GM19467 (cell line): ENCODE measurements at regions not wholly inside any gene's neighbourhood (a gene's known extent, or its start where the extent isn't known, plus 50 kb on each side); places are given as distances from the start of the nearest gene placed in this dataset.
"Not testable (repeated sequence)": the region's sequence is repeated elsewhere in the genome, so short reads cannot be mapped to it uniquely, and the experiment has no call there.

Experiments used
- ATAC-seq: cut with Tn5 transposase; IDR thresholded peaks from one replicate; pipeline ENCODE4 v1.9.1; 2021; ENCODE audit warnings: mild to moderate bottlenecking, moderate library complexity; ENCODE audit not compliant: unreplicated experiment

DNA sequence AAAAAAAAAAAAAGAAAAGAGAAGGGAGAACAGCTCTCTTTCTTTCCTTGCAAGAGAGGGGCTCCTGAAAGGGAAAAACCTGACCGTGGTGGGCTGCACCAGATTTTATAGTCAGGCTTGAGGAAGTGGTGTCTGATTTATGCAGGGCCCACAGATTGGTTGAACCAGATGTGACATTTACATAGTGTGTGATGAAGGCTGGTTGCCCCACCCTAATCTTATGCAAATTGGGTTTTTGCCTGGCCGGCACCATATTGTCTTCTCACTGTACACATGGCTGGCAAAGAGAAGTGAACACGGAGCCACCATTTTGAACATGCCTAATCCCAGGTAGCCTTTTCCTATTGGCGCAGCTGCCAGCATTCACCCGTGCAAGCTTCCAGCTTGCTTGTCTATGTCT is 154.4 kb downstream of the OXSM start:
- no peak for ATAC-seq

DNA sequence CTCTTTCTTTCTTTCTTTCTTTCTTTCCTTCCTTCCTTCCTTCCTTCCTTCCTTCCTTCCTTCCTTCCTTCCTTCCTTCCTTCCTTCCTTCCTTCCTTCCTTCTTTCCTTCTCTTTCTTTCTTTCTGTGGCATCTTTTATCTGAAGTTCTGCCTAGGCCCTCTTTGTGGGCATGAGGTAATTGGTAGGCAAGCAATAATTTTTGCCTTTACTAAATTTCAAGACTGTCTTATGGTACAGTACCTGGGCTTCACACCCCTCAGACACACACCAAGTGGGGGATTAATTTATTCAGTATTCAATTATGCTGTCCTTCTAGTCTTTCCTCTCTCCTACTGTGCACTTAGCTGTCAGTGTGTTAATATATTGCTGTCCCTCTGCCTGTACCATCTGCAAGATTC is 155.5 kb downstream of the OXSM start:
- ATAC-seq, result no peak

DNA sequence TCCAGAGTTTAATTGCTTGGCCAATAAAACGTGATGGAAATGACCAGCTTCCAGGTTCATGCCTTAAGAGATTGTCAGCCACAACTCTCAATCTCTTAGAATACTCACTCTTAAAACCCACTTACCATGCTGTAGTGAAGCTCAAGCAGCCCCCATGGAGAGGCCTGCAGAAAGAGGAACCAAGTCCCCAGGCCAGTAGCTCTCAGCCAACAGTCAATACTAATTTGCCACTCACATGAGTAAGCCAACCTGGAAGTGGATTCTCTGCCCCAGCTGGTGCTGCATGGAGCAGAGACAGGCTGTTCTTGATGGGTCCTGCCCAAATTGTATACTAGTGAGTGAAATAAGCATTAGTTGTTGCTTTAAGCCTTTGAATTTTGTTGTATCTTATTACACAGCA is 155.9 kb downstream of the OXSM start:
- no peak for ATAC-seq

DNA sequence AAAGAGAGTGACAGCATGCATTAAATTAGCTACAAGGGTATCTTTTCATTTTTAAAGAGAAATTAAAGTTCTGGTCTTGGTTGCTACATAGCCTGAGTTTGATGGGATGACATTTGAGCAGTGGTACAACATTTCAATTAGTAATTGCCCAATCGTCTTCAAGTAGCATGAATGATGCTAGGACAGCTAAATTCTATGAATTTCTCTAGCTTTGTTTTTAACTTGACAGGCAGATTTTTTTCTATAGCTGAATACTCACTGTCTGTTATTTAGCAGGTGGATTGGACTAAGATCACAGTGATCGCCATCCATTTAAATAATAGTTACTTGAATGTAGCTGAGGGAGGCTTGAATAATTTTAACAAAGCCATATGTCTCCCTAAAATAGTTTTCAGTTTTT is 162.2 kb downstream of the OXSM start:
- ATAC-seq, result no peak

DNA sequence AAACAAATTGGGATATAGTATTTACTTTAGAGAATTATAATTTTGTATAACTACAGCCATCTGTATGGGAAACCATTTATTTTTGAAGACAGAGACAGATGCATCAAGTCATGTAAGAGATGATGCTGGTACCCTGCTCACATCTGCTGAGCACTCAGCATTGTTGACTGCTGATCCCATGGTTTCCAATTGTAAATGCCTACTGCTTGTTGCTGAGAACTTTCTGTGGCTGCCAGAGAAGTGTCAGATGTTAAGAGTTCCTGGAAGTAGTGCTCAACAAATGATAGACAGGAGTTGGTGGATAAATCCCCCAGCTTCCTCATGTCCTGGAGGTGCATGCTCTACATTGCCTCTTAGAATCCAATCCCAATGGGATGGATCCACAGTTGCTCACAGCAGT is 167.1 kb downstream of the OXSM start:
- no peak for ATAC-seq

DNA sequence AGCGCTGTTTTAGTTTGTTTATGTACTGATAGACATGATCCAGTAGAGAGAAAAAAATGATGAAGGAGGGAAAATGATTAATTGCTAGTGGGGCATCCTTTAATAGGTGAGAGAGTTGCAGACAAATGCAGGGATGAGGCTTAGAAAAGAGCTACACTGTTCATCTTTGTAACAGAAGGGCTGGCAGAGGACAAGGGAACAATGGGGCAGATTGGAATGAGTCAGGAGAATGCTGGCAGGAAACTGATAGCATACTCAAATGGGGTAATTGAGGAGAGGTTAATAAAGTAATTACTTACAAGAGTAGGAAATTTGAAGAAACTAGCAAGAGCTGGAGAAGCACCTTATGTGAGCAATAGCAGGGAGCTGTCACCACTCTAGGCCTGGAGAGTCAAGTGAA is 170.9 kb downstream of the OXSM start:
- ATAC-seq, result no peak

DNA sequence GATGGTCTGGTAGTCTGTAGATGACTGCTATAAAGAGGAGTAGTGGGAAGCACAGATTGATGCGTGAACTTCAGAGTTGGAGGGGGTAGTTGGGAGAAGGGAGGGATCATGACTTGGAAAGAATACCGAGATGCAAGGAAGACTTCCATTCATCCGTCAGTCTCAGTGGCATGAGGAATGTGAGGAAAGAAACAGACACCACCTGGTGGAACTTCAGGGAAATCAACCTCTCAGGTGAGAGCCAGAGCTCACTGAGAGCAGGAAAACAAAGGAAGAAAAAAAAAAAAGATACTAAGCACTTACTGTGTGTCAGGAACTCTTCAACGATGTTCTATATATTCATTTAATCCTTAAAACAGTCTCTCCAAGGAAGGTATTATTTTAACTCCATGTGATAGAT is 172.4 kb downstream of the OXSM start:
- no peak for ATAC-seq

DNA sequence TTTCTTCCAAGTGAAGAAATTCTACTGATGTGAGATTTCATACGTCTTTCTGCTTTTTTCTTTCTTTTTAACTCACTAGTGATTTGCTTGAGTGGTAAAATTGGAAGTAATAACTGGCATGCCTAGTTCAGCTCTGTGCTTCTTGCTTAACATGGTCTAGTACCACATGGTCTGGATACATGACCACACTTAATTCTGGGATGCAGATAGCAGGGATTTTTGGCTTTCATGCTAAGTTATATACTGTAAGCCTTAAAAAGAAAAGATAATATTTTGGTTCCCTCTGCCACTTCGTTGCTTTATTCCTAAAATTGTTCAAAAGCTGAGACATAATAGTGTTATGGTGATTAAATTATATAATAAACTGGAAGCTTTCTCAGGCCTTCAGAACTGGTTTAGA is 174.3 kb downstream of the OXSM start:
- no peak for ATAC-seq

DNA sequence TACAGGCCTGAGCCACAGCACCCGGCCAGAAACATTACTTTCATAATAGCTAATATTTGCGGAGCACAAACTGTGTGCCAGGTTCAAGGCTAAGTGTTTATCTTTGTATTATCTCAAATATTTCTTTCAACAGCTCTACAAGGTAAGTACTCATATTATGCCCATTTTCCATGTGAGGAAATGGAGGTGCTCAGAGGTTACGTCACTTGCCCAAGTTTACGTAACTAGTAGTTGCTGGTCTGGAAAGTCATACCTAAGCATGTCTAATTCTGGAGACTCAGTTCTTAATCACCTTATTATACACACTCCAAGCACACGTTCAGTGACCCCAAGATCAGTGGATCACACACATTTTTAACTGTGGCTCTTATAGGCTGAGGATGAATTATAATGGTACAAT is 177.5 kb downstream of the OXSM start:
- ATAC-seq, result no peak

DNA sequence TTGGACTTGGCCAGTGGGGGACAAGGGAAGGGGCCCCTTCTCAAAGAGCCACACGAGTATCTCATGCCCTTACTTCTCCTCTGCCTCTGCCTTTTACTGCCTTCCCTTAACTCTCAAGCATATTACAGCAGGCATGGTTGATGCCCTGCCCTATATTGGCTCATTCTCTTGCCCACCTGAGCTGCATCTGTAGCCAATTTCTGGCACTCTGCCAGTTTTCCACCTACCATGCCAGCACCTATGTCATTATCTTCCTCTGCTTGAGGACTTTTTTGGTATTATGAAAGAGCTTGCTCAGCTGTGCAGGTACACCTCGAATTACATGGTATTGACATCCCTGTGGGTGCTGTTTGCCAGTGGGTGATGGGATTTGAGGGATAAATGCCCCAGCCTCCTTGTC is 181.8 kb downstream of the OXSM start:
- ATAC-seq, result no peak

DNA sequence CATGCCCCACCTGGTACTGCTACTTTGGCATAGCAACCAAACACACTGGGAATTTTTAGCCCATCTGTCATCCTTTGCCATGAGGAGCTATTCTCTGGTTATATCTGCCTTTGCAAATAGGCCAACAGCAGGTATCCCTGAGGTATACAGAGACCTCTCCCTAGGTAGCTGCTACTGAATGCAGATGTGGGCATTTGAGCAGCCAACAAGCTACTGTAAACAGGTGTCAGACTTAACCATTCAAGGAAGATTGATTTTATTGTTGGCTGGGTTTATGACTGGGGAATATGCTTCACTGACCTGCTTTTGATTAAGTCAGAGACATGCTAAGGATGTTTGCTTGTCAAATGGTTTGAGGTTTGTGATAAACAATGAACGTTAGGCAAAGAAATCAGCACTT is 183.2 kb downstream of the OXSM start:
- ATAC-seq, result no peak

DNA sequence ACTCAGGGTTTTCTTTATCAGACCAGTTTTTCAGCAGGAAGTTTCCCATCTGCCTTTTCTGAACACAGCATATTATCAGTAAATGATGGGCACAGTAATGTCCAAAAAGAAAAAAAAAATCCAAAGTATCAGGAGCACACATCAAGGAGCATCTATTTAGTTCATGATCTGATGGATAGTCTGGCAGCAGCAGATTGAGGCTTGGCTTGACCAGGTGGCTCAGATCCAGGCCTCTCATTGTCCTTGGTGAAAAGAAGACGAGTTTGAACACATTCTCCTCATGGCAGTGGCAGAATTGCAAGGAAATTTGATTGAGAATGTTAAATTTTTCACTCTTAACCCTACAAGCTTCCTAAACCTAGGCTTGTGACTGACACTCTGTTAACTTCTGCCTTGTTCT is 192.9 kb downstream of the OXSM start:
- ATAC-seq, result no peak

DNA sequence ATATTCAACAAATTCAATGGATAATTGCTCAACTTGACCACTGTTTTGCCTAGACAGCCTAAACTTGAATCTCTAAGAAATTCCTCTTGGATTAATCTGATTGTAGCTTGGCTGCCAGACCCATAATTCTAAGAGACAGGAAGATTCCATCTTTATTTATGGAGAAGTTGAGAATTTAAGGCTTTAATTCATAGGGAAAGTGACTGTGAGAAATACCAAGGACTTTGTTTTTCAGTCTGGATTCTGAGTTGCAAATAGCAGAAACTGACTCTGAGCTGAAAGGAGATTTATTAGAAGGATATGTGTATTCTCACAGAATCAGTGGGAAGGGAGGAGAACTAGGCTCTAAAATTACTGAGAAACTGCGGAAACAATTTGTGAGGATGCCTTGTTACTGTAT is 195.7 kb downstream of the OXSM start:
- no peak for ATAC-seq

DNA sequence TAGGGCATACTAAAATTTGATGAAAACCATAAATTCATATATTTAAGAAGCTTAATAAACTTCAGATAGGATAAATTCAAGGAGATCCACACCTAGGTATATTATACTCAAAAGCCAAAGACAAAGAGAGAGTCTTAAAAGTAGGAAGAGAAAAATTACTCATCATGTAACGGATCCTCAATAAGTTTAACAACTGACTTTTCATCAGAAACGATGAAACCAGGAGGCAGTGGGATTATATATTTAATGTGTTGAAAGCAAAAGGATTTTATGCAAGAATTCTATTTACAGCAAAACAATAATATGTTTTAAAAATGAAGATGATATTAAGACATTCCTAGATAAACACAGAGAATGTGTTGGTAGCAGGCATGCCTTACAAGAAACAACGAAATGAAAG is 202.7 kb downstream of the OXSM start:
- no peak for ATAC-seq

DNA sequence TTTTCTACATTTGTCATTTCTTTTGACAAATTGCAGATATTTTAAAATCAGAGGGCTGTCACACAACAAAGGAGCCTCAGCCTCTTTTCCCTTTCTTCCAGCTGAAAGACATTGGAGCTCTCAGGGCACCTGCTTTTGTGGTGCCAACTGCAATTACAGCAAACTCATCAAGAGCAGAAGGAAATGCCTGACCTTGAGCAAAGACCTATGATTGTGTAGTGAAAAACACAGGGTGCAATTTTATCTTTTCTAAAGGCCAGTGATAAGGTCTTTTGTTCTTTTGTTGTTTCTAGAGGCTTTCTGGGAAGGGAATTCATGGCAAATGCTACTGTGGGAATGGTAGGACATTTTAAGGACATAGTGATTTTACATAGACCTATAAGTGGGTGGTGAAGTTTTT is 214.3 kb downstream of the OXSM start:
- no peak for ATAC-seq

DNA sequence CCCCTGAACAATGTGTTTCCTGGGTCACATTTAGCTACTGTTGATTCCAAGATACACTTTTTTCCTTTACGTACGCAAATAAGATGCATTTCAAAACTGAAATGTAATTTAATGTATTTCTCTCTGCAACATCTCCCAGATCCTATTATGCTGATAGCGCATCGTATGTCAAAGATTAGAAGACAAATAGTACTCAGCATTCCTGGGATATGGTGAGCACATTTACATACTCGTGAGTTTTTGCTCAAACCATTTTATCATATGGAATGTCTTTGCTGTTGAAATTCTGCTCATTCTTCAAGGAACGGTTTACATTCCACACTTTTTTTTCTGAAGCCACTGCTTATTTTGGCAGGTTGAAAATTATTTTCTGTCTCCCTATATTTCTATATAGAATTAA is 221.4 kb downstream of the OXSM start:
- no peak for ATAC-seq

DNA sequence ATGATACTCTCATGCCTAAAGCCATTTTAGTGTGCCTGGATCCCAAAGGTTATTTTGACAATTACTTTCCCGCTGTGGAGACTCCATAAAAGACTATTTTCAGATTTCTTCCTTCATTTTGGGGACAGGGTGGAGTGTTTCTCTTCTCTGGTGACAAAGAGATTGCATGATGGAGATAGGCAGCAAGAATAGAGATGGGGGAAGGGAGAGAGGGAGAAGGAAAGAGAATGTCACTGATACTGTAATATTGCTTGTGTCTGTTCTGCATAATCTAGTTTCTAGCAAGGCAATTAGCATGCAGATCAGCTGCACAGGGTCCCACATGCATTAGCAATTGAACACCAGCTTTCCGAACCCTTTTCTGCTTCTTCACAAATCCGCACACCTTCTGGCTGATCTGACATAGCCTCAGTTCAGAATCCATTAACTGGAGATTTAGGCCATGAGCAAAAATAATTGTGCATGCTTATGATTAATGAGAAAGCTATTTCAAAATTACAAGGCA is 222.4 kb downstream of the OXSM start:
- ATAC-seq, result no peak

DNA sequence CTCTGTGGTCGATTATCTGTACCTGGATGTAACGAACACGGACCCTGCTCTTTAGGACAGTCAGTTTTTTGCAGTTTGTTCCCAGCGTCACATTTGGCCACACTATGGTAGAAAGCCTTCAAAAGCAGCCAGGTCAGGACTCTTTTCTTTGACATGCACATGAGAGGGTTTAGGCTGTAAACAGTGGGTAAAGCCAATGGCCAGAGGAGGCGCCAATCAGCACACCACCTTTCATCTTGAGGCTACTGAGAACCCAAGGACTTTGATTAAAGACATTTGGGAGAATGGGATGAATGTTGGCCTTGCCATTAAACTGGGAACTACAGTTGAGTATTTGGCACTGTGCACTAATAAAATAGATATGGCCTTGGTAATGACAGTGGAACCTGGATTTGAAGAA is 225.9 kb downstream of the OXSM start:
- no peak for ATAC-seq

DNA sequence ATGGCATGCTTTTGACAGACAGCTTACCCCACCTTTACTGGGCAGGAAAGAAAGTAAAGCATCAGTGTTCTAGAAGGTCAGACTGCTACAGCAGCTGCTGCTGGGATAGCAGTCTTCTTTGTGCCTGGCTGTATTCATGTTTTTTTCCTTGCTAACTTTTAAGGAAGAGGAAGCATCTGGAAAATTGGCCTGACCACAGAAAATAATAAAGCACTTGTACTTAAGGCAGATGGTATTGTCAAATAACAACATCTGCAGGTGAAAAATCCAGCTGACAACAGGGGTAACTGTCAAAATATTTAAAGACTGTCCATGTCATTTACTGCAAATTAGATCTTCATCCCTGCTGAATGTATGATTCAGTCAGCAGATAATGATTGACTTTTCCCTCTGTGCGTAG is 229.0 kb downstream of the OXSM start:
- no peak for ATAC-seq

DNA sequence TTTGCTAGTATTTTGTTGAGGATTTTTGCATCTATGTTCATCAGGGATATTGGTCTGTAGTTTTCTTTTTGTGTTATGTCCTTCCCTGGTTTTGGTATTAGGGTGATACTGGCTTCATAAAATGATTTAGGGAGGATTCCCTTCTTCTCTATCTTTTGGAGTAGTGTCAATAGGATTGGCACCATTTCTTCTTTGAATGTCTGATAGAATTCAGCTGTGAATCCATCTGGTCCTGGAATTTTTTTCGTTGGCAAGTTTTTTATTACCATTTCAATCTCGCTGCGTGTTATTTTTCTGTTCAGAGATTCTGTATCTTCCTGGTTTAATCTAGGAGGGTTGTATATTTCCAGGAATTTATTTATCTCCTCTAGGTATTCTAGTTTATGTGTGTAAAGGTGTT is 234.3 kb downstream of the OXSM start:
- ATAC-seq, result not testable (repeated sequence)

DNA sequence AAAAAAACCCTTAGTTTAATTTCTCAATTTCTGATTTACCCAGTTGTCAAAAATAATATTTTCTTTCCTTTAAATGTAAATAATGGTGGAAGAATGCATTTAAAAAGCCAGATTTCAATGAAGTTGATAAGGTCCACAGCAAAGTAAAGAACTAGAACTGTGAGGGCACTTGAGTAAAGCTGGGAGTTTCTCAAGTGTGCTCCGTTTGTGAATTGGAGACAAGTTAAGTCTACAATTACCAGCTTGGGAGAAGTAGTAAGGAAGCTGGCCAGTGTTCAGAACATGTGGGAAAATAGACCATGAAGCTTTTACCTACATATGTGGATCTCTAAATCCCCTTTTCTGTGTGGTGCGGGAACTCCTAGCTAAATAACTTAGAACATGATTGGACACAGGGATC is 239.4 kb downstream of the OXSM start:
- ATAC-seq, result no peak

DNA sequence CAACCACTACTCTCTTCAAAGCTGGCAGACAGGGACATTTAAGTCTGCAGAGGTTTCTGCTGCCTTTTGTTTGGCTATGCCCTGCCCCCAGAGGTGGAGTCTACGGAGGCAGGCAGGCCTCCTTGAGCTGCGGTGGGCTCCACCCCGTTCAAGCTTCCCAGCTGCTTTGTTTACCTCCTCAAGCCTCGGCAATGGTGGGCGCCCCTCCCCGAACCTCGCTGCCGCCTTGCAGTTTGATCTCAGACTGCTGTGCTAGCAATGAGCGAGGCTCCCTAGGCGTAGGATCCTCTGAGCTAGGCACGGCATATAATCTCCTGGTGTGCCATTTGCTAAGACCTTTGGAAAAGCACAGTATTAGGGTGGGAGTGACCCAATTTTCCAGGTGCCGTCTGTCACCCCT is 252.2 kb downstream of the OXSM start:
- not testable (repeated sequence) for ATAC-seq

DNA sequence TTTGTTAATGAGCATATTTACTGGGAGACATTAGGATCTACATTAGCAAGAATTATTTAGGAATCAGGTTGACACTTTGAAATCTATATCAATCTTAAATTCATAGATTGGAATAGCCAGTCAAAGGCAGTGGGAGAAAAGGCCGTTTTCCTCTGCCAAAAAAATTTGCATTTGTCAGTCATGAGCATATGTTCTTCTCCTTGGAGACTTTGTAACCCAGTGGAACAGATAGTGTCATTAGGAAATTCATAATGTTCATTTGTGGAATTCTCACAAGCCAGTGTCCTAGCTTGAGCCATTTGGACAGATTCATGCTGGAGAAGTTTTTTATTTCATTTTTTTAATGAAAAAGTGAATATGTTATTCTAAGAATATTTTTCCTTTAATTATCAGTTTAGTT is 260.1 kb downstream of the OXSM start:
- no peak for ATAC-seq

DNA sequence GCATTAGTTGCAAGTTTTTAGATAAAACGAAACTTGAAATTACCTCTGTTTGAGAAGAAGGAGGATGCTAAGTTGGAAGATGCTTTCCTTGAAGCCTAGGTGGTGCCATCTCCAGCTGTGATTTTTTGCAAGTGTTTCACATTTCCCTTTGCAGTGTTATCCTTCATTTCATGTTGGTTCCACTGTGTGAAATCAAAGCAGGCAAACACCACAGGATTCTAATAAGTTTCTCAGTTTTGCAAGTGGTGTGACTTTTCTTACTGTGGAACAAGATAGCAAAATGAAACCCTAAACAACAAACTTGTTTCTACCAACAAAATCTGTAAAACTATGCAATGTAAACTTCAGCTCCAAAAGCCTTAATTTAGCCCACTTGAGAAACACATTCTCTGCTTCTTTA is 260.9 kb downstream of the OXSM start:
- no peak for ATAC-seq
